GF-D8 (cell line): ENCODE measurements at regions not wholly inside any gene's neighbourhood (a gene's known extent, or its start where the extent isn't known, plus 50 kb on each side); places are given as distances from the start of the nearest gene placed in this dataset.

Experiments
- DNase-seq: peaks from one replicate; lab custom pipeline; 2025; lab: John Stamatoyannopoulos, UW

DNA sequence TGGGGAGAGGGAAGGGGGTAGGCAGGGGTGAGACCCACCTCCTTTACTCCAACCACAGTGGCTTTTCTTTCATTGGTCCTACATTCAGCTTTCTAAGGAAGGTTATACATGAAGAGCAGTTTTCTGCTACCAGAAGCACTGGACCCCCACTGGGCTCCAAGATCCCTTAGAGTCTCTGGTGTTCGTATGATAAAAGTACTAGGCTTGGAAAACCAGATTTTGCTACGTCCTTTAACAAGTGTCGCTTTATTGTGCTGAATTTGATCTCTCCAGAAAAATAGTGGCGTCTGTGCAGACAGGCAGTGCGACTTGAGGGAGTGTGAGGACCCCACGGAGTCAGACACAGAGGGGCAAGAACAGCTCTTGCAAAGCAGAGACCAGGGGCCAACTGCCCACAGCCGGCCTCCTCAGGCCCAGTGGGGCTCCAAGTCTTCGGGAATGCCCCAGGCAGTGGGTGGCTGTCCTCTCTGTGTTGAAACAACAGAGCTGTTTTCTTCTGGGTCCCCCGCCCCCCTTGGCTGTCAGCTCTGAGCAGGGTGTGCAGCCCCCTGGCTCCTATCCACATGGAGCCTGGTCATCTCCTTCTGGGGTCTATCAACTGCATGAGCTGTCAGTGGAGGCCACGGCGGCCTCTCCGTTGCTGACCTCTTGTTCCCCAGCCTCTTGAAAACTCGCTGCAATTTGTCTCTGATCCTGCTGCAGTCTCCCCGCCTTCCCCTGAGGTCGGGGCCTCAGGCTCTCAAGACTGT, 333.2 kb downstream of the RPS24 start:
- DNase-seq, result no peak

DNA sequence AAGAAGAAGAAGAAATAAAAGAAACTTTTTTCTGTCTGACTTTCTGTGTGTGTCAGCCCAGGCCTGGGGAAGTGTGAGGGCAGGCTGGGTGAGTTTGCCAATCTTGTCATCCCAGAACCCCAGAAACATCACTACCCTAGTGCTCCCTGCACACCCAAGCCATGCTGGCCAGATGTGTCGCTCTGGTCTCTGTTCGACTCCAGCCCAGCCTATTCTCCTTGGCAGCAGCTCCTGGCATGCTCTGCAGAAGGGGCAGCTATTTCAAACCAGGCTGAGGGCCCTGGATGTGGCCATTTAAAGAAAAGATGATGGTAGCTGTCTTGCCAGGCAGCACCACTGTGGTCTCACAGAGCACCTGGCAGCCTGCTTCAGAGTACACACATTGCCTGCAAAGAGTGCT, 334.1 kb downstream of the RPS24 start:
- no peak for DNase-seq

DNA sequence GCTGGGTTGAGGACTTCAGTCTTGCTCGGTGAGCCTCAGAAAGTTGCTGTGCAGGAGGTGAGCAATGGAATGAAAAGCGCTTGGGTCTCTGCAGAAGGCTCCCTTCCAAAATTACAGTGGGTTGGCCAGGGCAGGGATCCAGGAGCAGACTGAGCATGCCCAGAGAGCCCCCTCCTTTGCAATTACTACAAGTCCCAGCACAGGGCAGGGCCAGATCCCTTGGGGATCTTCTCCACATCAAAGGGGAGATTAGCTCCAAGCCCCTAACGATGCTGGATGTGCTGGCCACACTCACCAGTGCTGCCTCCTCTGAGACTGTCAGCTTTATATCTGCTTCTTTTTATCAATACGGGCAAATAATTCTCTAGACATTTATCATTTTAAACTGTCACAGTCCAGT, 337.5 kb downstream of the RPS24 start:
- no peak for DNase-seq

DNA sequence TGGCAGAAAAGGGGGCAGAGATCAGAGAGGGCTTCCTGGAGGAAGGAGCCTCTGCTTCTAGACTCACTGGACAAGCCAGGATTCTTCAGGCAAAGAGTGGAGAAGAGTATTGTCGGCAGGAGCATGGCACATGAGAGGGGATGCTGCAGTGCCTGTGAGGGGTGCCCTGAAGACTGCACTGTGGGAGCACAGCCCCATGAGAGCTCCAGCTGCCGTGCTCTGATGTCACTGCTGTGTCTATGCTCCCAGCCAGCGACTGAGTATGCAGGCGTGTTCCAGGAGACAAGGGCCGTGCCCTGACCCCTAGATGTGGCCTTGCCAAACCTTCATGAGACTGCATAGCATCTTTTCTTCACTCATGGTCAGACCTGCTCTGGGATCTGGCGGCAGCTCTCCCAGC, 339.1 kb downstream of the RPS24 start:
- DNase-seq, result no peak

DNA sequence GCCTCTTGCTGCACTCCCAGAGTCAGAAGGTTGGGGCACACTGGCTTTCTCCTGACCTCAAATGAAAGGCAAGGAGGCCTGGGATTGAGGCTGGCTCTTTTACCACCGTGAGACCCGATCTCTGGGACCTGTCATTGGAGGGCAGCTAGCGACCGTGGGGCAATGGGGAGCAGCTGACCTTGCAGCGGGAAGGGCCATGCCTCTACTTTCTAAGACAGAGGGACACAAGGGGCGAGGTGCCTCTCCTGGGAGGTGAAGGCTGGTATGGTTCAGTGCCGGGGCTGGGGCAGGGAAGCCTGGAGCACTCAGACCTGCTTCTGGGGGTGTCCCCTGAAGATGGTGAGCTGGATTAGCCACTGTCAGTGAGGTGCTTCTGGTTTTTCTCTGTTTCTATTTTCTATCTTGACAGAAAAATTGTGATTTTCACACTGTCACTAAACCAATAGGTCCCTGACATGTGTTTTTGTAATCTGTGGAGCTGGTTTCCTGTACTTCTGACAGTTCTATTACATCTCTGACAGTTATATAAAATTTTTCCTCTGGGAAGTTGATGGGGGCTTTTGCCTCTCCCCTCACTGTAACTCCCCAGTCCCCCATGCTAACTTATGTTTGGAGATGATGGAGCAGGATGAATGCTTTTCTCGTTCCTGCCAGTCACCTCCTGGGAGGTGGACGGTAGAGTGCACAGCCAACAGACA, 340.8 kb downstream of the RPS24 start:
- no peak for DNase-seq

DNA sequence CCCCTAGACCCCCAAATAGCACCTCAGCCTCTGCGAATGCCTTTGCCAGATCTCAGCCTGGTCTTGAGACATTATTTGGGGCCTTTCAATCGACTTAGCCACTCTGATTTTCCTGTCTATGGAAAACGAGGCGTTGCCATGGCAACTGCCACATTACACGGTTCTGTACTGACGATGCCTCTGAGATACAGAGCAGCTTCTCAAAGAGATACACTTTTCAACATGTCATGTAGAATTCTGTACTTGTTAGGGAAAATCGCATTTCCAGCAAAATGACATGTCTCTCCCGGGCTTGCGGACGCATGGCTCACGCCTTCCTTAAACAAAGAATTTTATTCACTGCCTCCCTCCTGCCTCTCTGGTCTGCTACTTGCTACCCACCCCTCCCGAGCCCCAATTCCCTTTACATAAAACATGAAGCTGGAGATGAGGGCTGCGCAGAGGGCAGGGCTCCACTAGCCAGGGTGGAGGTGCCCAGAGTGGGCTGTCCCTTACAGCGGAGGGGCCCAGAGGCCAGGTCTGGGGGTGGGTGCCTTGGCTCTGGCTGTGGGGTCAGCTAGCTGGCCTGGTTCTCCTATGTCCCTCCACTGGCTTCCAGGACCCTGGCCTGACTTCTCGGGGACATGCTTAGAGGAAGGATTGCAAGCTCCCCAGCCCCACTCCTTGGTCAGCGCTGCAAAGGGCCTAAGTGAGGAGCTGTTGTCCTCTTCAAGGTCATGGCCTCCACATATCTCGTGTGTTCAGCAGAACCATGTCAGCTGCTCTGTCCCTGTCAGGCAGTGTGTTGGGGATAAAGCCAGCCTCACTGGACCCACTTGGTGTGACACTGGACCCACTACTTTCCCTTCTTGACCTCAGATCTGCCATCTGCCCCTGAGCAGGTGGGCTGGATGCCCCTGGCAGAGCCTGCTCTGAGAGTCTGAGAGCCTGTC, 342.5 kb downstream of the RPS24 start:
- DNase-seq, result no peak

DNA sequence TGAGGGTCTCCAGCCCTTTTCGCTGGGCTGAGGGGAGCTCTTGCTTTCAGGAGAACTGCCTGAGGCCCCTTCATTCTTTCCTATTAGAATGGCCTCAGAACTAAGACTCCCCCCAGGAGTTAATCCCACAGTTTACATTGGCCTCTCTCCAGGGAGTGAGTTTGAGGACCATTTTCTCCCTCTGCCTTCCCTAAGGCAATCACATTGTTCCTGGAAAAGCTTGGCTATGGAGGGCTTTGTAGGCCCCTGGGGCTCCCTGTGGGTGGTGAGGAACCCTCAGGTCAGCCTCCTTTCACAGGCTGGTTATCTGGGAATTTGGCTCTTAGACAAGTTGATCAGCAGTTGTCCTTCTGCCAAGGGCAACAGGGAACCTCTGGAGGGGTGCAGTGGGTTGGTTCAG, 343.7 kb downstream of the RPS24 start:
- DNase-seq, result no peak

DNA sequence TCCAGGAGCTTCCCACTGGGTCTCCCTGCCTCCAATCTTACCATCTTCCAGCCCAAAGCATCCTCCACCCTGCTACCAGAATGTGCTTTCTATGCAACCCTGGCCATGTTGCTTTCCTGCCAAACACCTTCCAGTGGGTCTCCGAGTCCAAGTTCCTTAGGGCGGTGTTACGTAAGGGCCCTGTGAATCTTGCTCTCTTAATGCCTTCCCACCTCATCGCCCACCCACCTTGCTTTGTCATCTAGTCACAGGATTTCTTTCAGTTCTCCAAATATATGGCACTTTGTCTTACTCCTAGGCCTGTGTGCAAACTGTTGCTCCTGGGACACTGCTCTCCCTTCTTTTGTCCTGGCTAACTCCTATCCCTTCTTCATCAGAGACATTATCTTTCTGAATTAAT, 344.5 kb downstream of the RPS24 start:
- DNase-seq, result no peak

DNA sequence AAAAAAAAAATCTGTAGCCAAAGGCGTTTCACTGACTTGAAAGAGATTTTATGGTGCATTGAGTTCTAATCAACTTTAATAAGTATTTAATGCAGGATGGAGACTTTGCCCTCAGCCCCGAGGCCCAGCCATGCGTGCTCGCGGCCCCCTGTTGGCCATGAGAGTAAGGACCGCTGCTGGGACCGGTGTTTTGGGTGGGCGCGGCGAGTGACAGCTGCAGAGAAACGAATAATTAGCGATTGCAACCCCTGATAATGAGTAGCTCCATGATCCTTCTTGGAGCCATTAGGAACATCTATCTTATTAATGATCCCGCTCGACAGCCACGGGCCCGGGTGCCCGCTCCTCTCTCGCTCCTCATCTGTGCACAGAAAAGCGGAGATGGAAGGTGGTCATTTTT, 347.4 kb downstream of the RPS24 start:
- no peak for DNase-seq

DNA sequence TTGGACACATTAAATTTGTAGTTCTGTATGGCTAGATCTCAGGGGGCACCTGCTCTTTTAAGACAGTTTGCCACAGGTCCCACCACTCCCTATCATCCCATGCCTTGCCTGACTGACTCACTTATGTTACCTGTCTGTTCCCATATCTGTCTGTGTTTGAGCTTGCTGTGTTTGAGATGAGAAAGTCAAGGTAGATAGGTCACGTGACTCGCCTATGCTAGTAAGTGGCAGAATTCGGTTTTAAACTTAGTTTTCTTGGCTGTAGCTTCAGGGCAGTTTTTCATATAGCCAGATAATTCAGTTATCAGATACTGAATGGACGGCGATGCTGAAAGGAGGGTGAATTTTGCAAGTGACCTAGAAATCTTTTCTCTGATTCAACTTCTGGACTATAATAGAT, 348.4 kb downstream of the RPS24 start:
- DNase-seq, result no peak

DNA sequence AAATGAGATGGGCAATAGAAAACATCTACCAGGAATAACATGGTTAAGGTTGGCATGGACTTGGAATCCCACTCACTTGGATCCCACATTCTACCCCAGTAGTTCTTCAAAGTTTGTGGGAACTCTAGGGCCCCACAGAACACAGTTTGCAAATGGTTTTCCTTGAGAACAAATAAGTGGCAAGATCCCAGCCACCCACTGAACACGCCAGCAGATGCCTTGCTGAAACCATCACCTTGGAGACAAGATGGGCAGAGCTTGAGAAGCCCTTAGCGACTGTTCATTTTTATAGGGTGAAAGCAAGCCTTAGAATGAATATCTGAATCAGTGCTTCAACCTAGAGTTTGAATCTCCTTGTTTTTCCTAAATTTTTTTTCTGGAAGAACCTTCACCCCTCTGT, 349.1 kb downstream of the RPS24 start:
- no peak for DNase-seq

DNA sequence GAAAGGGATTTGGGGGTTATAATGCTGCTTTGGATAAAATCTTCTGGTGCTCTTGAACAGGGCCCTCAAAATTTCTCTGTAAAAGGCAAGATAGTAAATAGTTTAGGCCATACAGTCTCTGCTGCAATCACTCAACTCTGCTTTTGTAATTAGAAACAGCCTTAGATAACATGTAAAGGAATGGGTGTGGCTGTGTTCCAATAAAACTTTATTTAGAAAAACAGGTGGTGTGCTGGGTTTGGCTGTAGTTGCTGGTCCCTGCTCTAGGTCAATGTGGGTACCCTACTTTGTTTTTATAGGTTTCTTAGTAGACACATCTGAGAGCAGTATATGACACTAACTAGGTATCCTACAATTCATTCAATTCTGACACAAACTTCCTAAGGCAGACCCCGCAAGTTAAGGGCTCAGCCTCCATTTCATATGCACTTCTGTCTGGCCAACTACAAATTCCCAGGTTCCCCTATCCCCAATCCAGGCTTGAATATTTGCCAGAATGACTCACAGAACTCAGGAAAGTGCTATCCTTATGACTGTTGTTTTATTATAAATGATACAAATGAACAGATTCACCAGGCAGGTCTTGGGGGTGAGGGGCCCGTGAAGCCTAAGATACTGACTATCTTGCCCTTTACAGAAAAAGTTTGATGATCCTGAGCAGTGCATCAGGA, 349.9 kb downstream of the RPS24 start:
- DNase-seq, result no peak

DNA sequence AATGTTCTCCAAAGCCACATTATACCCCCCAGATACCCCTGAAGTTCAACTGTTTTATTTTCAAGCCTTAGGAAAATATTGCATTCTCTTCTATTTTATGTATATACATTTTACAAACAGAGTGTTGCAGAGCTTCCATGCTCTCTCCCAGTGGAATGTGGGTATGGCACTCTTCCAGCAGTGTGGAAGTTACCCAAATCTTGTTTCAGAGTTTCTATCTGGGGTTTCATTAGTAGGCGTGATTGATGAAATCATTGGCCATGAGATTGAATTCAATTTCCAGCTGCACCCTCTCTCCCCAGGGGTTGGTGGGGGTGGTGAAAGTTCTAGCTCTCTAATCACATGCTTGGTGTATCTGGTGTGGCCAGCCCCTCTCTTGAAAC, 350.4 kb downstream of the RPS24 start:
- DNase-seq, result no peak

DNA sequence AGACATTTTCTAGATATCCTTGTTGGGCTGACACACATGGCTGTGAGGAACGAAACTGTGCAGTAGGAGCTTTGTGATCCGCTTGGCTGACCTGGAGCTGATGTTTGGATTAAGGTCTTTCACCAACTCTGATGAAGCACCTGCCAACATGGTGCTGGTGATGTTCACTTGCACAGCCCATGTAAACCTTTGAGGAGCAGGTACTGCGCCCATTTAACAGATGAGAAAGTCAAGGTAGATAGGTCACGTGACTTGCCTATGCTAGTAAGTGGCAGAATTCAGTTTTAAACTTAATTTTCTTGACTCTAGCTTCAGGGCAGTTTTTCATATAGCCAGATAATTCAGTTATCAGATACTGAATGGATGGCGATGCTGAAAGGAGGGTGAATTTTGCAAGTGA, 351.9 kb downstream of the RPS24 start:
- DNase-seq, result no peak

DNA sequence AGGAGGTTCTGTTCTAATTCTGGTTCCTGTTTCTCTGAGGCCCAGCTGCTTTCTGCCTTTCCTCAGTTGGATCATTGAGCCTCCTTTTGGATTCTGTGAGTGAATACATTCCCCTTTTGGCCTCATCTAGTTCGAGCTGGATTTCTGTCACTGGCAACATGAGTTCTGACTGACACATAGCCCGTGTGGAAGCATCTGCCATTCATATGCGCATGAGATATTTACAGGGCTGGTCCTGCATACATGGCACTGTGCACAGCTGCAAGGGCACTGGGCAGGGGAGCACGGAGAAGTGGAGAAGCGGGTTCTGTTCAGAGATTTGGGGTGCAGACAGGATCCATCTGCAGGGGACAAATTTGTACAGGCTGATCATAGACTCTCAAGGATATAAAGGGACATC, 352.8 kb downstream of the RPS24 start:
- no peak for DNase-seq

DNA sequence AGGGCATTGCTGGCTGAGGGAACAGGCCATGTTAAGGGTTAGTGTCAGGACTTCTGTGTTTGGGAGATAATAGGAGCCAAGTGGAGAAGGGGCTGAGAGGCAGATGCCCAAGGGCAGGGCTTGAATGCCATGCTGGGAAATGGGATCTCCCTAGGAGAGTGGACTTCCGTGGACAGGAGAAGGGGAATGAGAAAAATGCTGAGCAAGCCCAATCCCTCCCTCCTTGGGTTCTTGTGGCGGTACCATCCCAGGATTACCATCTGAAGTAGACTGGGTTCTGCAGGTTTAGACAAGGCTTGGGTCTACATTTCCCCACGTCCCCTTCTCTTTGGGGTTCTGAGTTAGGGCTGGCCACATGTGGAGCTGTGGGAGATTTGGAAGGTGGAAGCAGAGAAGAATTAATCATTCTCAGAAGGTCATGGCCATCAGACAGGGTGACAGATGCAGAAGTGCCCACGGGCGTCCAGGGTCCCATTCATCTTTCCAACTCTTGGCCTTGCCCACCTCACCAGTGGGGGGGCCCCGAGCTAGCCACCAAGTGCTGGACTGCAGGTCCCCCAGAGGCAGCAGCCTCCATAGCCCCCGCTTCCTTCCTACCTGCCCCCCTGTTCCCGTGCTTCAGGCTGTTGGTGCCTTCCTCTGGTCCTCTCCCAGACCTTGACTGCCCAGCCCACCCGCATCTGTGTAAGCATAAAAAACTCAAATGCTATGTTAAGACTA, 354.8 kb downstream of the RPS24 start:
- DNase-seq, result no peak

DNA sequence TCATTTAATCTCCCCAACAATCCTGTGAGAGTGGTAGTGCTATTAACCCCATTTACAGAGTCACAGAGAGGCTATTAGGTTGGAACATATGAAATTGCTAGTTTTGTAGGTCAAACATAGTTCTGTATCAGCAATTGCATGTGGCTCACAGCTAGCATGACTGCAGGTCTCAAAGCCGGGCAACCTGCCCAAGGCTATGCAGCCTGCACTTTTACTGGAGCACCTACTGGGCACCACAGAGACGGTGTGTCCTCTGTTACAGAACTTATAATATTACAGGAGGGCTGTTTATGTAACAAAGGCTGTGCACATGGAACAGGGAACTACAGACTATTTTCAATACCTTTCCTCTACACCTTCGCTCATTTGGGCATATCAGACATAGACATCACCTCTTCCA, 355.8 kb downstream of the RPS24 start:
- DNase-seq, result no peak

DNA sequence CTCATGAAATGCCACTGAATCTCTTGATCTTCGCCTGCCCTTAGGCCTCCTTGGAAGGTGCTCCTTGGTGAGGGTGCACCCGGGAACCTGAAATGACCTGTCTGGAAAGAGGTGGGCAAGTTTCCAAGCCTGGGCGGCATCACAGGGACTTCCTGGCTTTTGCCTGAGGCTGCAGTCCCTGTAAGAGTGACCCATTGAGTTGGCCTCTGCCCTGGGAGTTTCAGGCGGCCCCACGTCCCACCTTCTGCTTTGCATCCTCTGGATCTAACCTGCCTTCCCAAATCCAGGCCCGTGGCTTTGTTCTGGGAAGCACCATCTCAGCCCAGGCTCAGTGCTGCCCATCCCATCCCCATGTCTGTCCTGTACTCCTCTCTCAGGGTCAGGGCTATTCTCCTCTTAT, 356.4 kb downstream of the RPS24 start:
- DNase-seq, result no peak

DNA sequence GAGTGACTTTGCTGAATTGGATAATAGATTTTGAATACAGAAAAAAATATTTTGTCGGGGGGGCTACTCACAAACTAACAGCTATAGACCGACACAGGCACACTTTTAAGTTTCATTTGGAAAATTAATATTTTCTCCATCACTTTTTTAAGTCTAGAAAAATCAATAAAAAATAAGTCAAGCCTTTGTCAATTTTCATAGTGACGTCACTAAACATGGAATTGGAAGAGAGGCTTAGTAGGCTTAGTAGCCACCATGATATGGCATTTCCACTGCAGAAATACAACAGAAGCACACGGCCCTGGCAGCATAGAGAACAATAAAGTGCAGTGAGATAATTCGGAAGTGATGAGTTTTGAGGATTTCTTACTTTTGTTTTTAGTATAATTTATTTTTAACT, 357.2 kb downstream of the RPS24 start:
- DNase-seq, result no peak

DNA sequence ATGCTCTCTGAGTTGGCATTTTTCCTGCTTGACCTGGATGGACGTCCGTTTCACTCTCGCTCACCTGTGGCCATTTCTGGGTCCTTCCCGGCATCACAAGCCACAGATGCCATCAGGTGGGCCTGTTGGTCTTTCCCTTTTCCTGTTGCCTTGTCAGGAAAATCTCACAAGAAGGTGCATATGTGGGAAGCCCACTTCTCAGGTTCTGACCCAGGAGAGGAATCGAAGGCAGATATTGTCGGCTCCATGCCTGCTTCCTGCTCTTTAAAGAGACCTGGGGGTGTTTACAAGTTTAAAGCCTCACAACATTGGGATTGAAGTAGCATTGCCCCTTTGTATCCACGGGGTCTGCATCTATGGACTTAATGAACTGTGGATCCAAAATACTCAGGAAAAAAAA, 357.9 kb downstream of the RPS24 start:
- DNase-seq, result no peak

DNA sequence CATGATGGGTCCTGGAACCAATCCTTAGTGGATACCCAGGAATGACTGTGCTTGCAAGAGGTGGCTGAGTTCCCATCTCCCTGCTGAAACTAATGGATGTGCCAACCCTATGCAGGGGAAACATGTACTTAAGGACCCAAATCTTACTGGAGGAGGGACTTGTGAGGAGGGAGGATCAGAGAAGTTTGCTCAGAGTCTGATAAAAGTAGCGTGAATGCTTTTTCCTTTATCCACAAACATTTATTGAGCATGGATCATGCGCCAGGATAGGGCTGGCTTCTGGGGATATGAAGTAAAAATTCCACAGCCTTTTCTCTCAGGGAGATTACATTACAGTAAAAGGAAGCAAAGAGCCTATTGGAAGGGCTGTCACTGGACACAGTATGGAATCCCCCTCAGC, 358.5 kb downstream of the RPS24 start:
- DNase-seq, result no peak

DNA sequence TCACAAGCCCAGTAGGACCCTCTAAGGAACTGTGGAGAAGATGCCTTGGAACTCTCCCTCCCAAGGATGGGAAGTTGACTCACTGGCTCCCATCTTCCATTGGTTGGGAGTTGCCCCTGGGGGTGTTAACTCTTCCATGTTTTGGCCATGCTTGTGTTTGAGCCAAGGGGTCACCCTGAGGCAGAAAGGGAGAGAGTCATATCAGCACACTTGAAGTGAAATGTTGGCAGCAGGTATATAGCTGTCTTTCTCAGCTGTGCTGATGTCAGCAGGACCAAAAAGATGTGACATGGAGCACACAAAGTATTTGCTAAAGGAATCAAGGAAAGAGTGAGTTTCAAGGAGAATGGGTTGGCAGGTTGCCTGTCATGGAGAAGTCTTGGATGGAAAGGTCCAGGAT, 359.4 kb downstream of the RPS24 start:
- DNase-seq, result no peak
